ENCODE measurements at regions not wholly inside any gene's neighbourhood (a gene's known extent, or its start where the extent isn't known, plus 50 kb on each side); places are given as distances from the start of the nearest gene placed in this dataset.

GRCh38 chr6:28743271-28743789 is 180.5 kb downstream of the TRIM27 start:
- no peak for TF ChIP-seq CTCF (IDR thresholded peaks at IDR 0.05)
- Histone ChIP-seq H3K4me1 (no peaks in the 10 kb centered on the region), H3K9me3 (no peaks in the 10 kb centered on the region), H3K27me3 (ENCODE audit: low read depth) (peaks cover 77% of the 10 kb centered on the region), H3K4me3 (no peak overlapping the region), H3K27ac (no peak overlapping the region), H3K36me3 (no peaks in the 10 kb centered on the region)
- intact Hi-C loops (cut with DNase I): no loop called here
- ATAC-seq (no peak), DNase-seq (no peak)

GRCh38 chr6:28747083-28747630 is 176.6 kb downstream of the TRIM27 start:
- Histone ChIP-seq H3K27ac (no peak overlapping the region), H3K4me1 (no peaks in the 10 kb centered on the region), H3K9me3 (peaks cover 17% of the 10 kb centered on the region), H3K4me3 (no peak overlapping the region), H3K27me3 (ENCODE audit: low read depth) (peaks cover 66% of the 10 kb centered on the region), H3K36me3 (no peaks in the 10 kb centered on the region)
- intact Hi-C loops (cut with DNase I): no loop called here
- DNase-seq: no peak
- no peak for TF ChIP-seq CTCF (IDR thresholded peaks at IDR 0.05)
- ATAC-seq: no peak

- intact Hi-C loops (cut with DNase I): no loop called here
- no peak for DNase-seq
These were observed 176.1 kb downstream of the TRIM27 start for GRCh38 chr6:28747631-28748157.

GRCh38 chr6:28748192-28748591 is 175.6 kb downstream of the TRIM27 start:
- no peak for ATAC-seq
- H3K4me1 ChIP-seq: no peaks in the 10 kb centered on the region
- H3K27me3 ChIP-seq (ENCODE audit: low read depth): peaks cover 67% of the 10 kb centered on the region
- no peak overlapping the region for H3K4me3 ChIP-seq
- H3K36me3 ChIP-seq: no peaks in the 10 kb centered on the region
- DNase-seq: no peak
- no peak overlapping the region for H3K27ac ChIP-seq
- peaks cover 17% of the 10 kb centered on the region for H3K9me3 ChIP-seq
- intact Hi-C loops (cut with DNase I): no loop called here
- TF ChIP-seq CTCF (IDR thresholded peaks at IDR 0.05): no peak

More at GRCh38 chr6:28747631-28748157, 176.1 kb downstream of the TRIM27 start:
- ATAC-seq: no peak
- no peak for TF ChIP-seq CTCF (IDR thresholded peaks at IDR 0.05)
- Histone ChIP-seq H3K4me1 (no peaks in the 10 kb centered on the region), H3K27me3 (ENCODE audit: low read depth) (peaks cover 67% of the 10 kb centered on the region), H3K27ac (no peak overlapping the region), H3K36me3 (no peaks in the 10 kb centered on the region), H3K9me3 (peaks cover 17% of the 10 kb centered on the region), H3K4me3 (no peak overlapping the region)

GRCh38 chr6:28750926-28751458 is 172.8 kb downstream of the TRIM27 start:
- Histone ChIP-seq H3K4me1 (no peaks in the 10 kb centered on the region), H3K27me3 (ENCODE audit: low read depth) (peaks cover 73% of the 10 kb centered on the region), H3K4me3 (no peak overlapping the region), H3K9me3 (peaks cover 17% of the 10 kb centered on the region), H3K36me3 (no peaks in the 10 kb centered on the region), H3K27ac (no peak overlapping the region)
- no peak for TF ChIP-seq CTCF (IDR thresholded peaks at IDR 0.05)
- no peak for ATAC-seq
- DNase-seq: no peak
- intact Hi-C loops (cut with DNase I): no loop called here

All from lower lobe of right lung (tissue), 2 donors.